ENCODE measurements at regions not wholly inside any gene's neighbourhood (a gene's known extent, or its start where the extent isn't known, plus 50 kb on each side); places are given as distances from the start of the nearest gene placed in this dataset.
A peak's percentile ranks its signal among the peaks of the same experiment; 100 is the strongest.
"Not testable (repeated sequence)": the region's sequence is repeated elsewhere in the genome, so short reads cannot be mapped to it uniquely, and the experiment has no call there.

GRCh38 chr9:75628952-75629351 is 261.5 kb upstream of the PCSK5 start:
- no peak for DNase-seq

- no peak for DNase-seq
These were observed 256.9 kb upstream of the PCSK5 start for GRCh38 chr9:75633451-75634057.

- no peak for DNase-seq
These were observed 253.9 kb upstream of the PCSK5 start for GRCh38 chr9:75636427-75637045.

- DNase-seq = no peak
These were observed 250.4 kb upstream of the PCSK5 start for GRCh38 chr9:75639971-75640610.

GRCh38 chr9:75642522-75642921 is 248.0 kb upstream of the PCSK5 start:
- DNase-seq = no peak

GRCh38 chr9:75644649-75645048 is 245.8 kb upstream of the PCSK5 start:
- DNase-seq = no peak

GRCh38 chr9:75648034-75648433 is 242.4 kb upstream of the PCSK5 start:
- no peak for DNase-seq

- no peak for DNase-seq
These were observed 241.4 kb upstream of the PCSK5 start for GRCh38 chr9:75649060-75649459.

- no peak for DNase-seq
These were observed 238.8 kb upstream of the PCSK5 start for GRCh38 chr9:75651709-75652108.

GRCh38 chr9:75653335-75653734 is 237.1 kb upstream of the PCSK5 start:
- no peak for DNase-seq

- no peak for DNase-seq
These were observed 236.7 kb upstream of the PCSK5 start for GRCh38 chr9:75653750-75654149.

GRCh38 chr9:75657015-75657414 is 233.5 kb upstream of the PCSK5 start:
- DNase-seq = peak; percentile 13

GRCh38 chr9:75658301-75658905 is 232.1 kb upstream of the PCSK5 start:
- DNase-seq = no peak

GRCh38 chr9:75664597-75664996 is 225.9 kb upstream of the PCSK5 start:
- DNase-seq = no peak

- DNase-seq = no peak
These were observed 223.5 kb upstream of the PCSK5 start for GRCh38 chr9:75666856-75667554.

GRCh38 chr9:75669721-75670120 is 220.8 kb upstream of the PCSK5 start:
- DNase-seq = no peak

- no peak for DNase-seq
These were observed 219.1 kb upstream of the PCSK5 start for GRCh38 chr9:75671354-75671753.

- DNase-seq = no peak
These were observed 218.0 kb upstream of the PCSK5 start for GRCh38 chr9:75672478-75672877.

GRCh38 chr9:75683591-75683990 is 206.9 kb upstream of the PCSK5 start:
- no peak for DNase-seq

GRCh38 chr9:75685062-75685461 is 205.4 kb upstream of the PCSK5 start:
- DNase-seq = no peak

GRCh38 chr9:75687359-75687953 is 203.0 kb upstream of the PCSK5 start:
- no peak for DNase-seq

- not testable (repeated sequence) for DNase-seq
These were observed 199.9 kb upstream of the PCSK5 start for GRCh38 chr9:75690551-75690950.

GRCh38 chr9:75691408-75691807 is 199.1 kb upstream of the PCSK5 start:
- no peak for DNase-seq

Measured in retina (tissue), 1 donor.